IPS DF 4.7 (cell line): ENCODE measurements at regions not wholly inside any gene's neighbourhood (a gene's known extent, or its start where the extent isn't known, plus 50 kb on each side); places are given as distances from the start of the nearest gene placed in this dataset.
"Not testable (repeated sequence)": the region's sequence is repeated elsewhere in the genome, so short reads cannot be mapped to it uniquely, and the experiment has no call there.

ENCODE experiments used
- DNase-seq: peaks from one replicate; pipeline ENCODE4 v3.0.0-alpha.2; 2013; ENCODE audit warnings: low spot score; ENCODE audit errors: extremely low read depth

GRCh38 chr6:2317498-2317897, 72.1 kb upstream of the GMDS start:
- DNase-seq: not testable (repeated sequence)

- no peak for DNase-seq
These were observed 69.2 kb upstream of the GMDS start for GRCh38 chr6:2314641-2315040.

DNA sequence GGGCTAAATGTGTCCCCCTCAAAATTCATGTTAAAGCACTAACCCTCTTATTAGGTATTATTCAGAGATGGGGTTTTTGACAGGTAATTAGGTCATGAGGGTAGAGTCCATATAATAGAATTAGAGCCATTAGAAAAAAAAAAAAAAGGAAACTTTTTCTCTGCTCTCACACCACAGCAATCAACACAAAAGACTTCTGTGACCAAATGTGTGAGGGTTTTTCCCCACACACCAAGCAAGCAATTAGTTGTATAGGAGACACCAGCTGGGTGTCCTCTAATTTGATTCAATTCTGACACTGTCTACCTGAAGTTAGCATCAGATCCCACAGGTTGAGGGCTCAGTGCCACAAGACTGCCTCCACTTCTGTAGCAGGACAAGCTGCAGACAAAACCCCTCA, 64.6 kb upstream of the GMDS start:
- DNase-seq: no peak

GRCh38 chr6:2309122-2309521, 63.7 kb upstream of the GMDS start:
- DNase-seq: no peak

DNA sequence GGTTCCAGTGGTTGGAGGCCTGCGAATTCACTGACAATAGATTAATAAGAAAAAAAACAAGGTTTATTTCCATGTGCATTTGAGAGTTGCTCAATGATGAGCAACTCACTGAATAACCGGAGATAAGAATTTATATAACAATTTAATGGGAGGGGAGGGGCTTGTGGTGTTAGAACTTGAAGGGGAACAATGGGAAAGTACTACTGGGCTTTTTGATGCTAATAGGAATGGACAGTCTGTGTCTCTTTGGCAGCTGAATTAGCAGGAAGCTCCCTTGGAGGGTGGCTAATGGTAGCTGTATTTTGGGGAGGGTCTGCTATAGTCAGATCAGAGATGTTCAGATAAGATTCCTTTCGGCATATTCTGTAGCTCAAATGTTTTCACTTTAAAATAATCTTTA, 62.4 kb upstream of the GMDS start:
- no peak for DNase-seq

GRCh38 chr6:2305951-2306350, 60.5 kb upstream of the GMDS start:
- no peak for DNase-seq

DNA sequence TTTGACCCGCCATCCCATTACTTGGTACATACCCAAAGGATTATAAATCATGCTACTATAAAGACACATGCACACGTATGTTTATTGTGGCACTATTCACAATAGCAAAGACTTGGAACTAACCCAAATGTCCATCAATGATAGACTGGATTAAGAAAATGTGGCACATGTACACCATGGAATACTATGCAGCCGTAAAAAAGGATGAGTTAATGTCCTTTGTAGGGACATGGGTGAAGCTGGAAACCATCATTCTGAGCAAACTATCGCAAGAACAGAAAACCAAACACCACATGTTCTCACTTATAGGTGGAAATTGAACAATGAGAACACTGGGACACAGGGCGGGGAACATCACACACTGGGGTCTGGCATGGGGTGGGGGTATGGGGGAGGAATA, 57.1 kb upstream of the GMDS start:
- DNase-seq: not testable (repeated sequence)

DNA sequence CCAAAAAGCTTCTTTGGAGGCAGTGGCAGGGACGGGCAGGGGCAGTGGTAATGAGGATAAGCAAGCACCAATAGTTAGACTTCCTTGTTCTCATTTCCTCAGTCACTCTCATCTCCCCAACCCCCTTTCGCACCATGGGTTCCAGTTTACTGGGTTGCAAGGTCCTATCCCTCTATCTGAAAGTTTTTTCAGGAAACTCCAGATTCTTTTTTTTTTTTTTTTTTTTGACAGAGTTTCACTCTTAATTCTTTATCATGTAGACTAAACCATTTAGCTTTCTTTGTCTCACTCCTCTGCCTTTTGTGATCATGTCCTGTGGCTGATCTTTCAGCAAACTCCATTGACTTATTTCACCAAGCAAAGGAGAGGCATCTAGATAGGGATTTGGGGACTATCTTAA, 51.4 kb upstream of the GMDS start:
- peak; percentile 38 for DNase-seq
